ENCODE measurements at regions not wholly inside any gene's neighbourhood (a gene's known extent, or its start where the extent isn't known, plus 50 kb on each side); places are given as distances from the start of the nearest gene placed in this dataset.

- TF ChIP-seq CTCF (IDR thresholded peaks at IDR 0.05) (no peak), POLR2A (IDR thresholded peaks at IDR 0.05) (no peak)
Measured at GRCh38 chr1:60657926-60658325, 424.4 kb upstream of the NFIA start.

Data from lower leg skin (tissue), 3 donors.